ENCODE measurements at regions not wholly inside any gene's neighbourhood (a gene's known extent, or its start where the extent isn't known, plus 50 kb on each side); places are given as distances from the start of the nearest gene placed in this dataset.

GRCh38 chr11:134890446-134890845 lies 478.4 kb upstream of the B3GAT1 start:
- Histone ChIP-seq H3K27ac (no peak overlapping the region), H3K4me3 (no peak overlapping the region), H3K9me3 (peaks cover 0 to 1% of the 10 kb centered on the region in 2 donors), H3K36me3 (no peaks in the 10 kb centered on the region), H3K4me1 (no peaks in the 10 kb centered on the region), H3K27me3 (peaks cover 0 to 18% of the 10 kb centered on the region in 2 donors)
- intact Hi-C loops (cut with DNase I), result no loop called here
- TF ChIP-seq CTCF (IDR thresholded peaks at IDR 0.05), result no peak
- DNase-seq (no peak), ATAC-seq (no peak)

- TF ChIP-seq CTCF (IDR thresholded peaks at IDR 0.05), result no peak
- ATAC-seq (no peak), DNase-seq (no peak)
- Histone ChIP-seq H3K27ac (no peak overlapping the region), H3K9me3 (peaks cover 0 to 1% of the 10 kb centered on the region in 2 donors), H3K27me3 (peaks cover 0 to 18% of the 10 kb centered on the region in 2 donors), H3K4me3 (no peak overlapping the region), H3K4me1 (no peaks in the 10 kb centered on the region), H3K36me3 (no peaks in the 10 kb centered on the region)
- intact Hi-C loops (cut with DNase I), result no loop called here
Measured at GRCh38 chr11:134889832-134890231, 477.8 kb upstream of the B3GAT1 start.

GRCh38 chr11:134888821-134889220 lies 476.8 kb upstream of the B3GAT1 start:
- intact Hi-C loops (cut with DNase I), result no loop called here
- no peak for TF ChIP-seq CTCF (IDR thresholded peaks at IDR 0.05)
- Histone ChIP-seq H3K27ac (no peak overlapping the region), H3K27me3 (peaks cover 0 to 20% of the 10 kb centered on the region in 2 donors), H3K9me3 (peaks cover 0 to 1% of the 10 kb centered on the region in 2 donors), H3K4me1 (no peaks in the 10 kb centered on the region), H3K36me3 (no peaks in the 10 kb centered on the region), H3K4me3 (no peak overlapping the region)
- ATAC-seq, result no peak
- DNase-seq, result no peak

- Histone ChIP-seq H3K27me3 (peaks cover 0 to 29% of the 10 kb centered on the region in 2 donors), H3K4me1 (no peaks in the 10 kb centered on the region), H3K4me3 (no peak overlapping the region), H3K27ac (no peak overlapping the region), H3K36me3 (no peaks in the 10 kb centered on the region), H3K9me3 (peaks cover 0 to 1% of the 10 kb centered on the region in 2 donors)
- intact Hi-C loops (cut with DNase I), result no loop called here
- no peak for DNase-seq
- ATAC-seq, result no peak
- TF ChIP-seq CTCF (IDR thresholded peaks at IDR 0.05), result no peak
Measured at GRCh38 chr11:134887896-134888295, 475.9 kb upstream of the B3GAT1 start.

GRCh38 chr11:134883484-134883883 lies 471.4 kb upstream of the B3GAT1 start:
- ATAC-seq, result no peak

More at GRCh38 chr11:134883484-134883883, 471.4 kb upstream of the B3GAT1 start:
- Histone ChIP-seq H3K4me1 (no peaks in the 10 kb centered on the region), H3K27me3 (peaks cover 0 to 34% of the 10 kb centered on the region in 2 donors), H3K4me3 (no peak overlapping the region), H3K9me3 (no peaks in the 10 kb centered on the region), H3K36me3 (no peaks in the 10 kb centered on the region), H3K27ac (no peak overlapping the region)
- TF ChIP-seq CTCF (IDR thresholded peaks at IDR 0.05), result no peak
- intact Hi-C loops (cut with DNase I), result no loop called here
- DNase-seq, result no peak

Measured in left lung (tissue), 4 donors.